Naive thymus-derived CD4-positive, alpha-beta T cell (primary cell): ENCODE measurements at regions not wholly inside any gene's neighbourhood (a gene's known extent, or its start where the extent isn't known, plus 50 kb on each side); places are given as distances from the start of the nearest gene placed in this dataset.

Source experiments
- ATAC-seq: fragments of 150-1000 bp; cut with Tn5 transposase; 2 replicates; pipeline ENCODE4 v1.10.0; 2021; ENCODE audit warnings: mild to moderate bottlenecking, moderate library complexity
- CTCF ChIA-PET: fragments of 350-600 bp; sonication (Branson Sonifier 250); formaldehyde crosslinking; loops from one replicate; lab custom pipeline; 2021; ENCODE audit warnings: antibody characterized with exemption; lab: Charles Lee
- POLR2A ChIA-PET: fragments of 350-600 bp; sonication (Branson Sonifier 250); formaldehyde crosslinking; loops from one replicate; lab custom pipeline; 2021; ENCODE audit warnings: antibody characterized with exemption, inconsistent platforms; lab: Charles Lee
- DNase-seq, 9 donors: peaks; one replicate each; pipeline versions ENCODE4 v3.0.0 to v3.0.0-alpha.2; 2020 to 2022; ENCODE audit warnings: mixed read lengths in 1 of 9
- H3K27ac ChIP-seq: one replicate; pipeline ENCODE4 v1.7.0; 2013; ENCODE audit warnings: mild to moderate bottlenecking, low read depth, low read length, moderate library complexity
- H3K27me3 ChIP-seq, 2 donors: one replicate each; pipeline ENCODE4 v1.7.0; 2013; ENCODE audit warnings: low read length in 2 of 2, mild to moderate bottlenecking in 2 of 2, moderate library complexity in 2 of 2; ENCODE audit not compliant: control insufficient read depth in 2 of 2, insufficient read depth in 2 of 2
- H3K36me3 ChIP-seq, 3 experiments: 1 replicate in 2 of 3; 2 replicates in 1 of 3; pipeline ENCODE4 v1.7.0; 2013; ENCODE audit warnings: low read length in 3 of 3, mild to moderate bottlenecking in 3 of 3, moderate library complexity in 1 of 3; ENCODE audit not compliant: insufficient read depth in 3 of 3, control insufficient read depth in 2 of 3
- H3K4me1 ChIP-seq, 2 donors: one replicate each; pipeline ENCODE4 v1.7.0; 2013; ENCODE audit warnings: low read length in 2 of 2, mild to moderate bottlenecking in 2 of 2, moderate library complexity in 1 of 2; ENCODE audit not compliant: control insufficient read depth in 2 of 2, insufficient read depth in 2 of 2
- H3K4me3 ChIP-seq: 2 replicates; pipeline ENCODE4 v1.7.0; 2013; ENCODE audit warnings: mild to moderate bottlenecking, low read length
- H3K9me3 ChIP-seq, 3 experiments: 1 replicate in 2 of 3; 2 replicates in 1 of 3; pipeline ENCODE4 v1.7.0; 2013; ENCODE audit warnings: low read length in 3 of 3; ENCODE audit not compliant: control insufficient read depth in 2 of 3
- H3K27ac Mint-ChIP-seq, 9 donors: one replicate each; pipeline ENCODE4 v1.8.0; 2020 to 2022; ENCODE audit warnings: mixed read lengths in 9 of 9, mild to moderate bottlenecking in 8 of 9, moderate library complexity in 5 of 9, inconsistent platforms in 2 of 9
- H3K27me3 Mint-ChIP-seq, 5 donors: one replicate each; pipeline ENCODE4 v1.8.0; 2021 to 2022; ENCODE audit warnings: mixed read lengths in 5 of 5, mild to moderate bottlenecking in 1 of 5
- H3K36me3 Mint-ChIP-seq, 5 donors: one replicate each; pipeline ENCODE4 v1.8.0; 2020 to 2022; ENCODE audit warnings: mixed read lengths in 5 of 5, mild to moderate bottlenecking in 3 of 5, inconsistent platforms in 1 of 5
- H3K4me1 Mint-ChIP-seq, 7 donors: one replicate each; pipeline ENCODE4 v1.8.0; 2020 to 2022; ENCODE audit warnings: mixed read lengths in 7 of 7, mild to moderate bottlenecking in 3 of 7, inconsistent platforms in 1 of 7
- H3K4me3 Mint-ChIP-seq, 10 donors: one replicate each; pipeline ENCODE4 v1.8.0; 2020 to 2022; ENCODE audit warnings: mild to moderate bottlenecking in 10 of 10, mixed read lengths in 10 of 10, moderate library complexity in 6 of 10, inconsistent platforms in 2 of 10
- H3K9me3 Mint-ChIP-seq, 11 donors: one replicate each; pipeline ENCODE4 v1.8.0; 2020 to 2022; ENCODE audit warnings: mixed read lengths in 11 of 11, mild to moderate bottlenecking in 4 of 11, inconsistent platforms in 1 of 11, moderate library complexity in 1 of 11
- intact Hi-C, 2 donors: fragments of 100-400 bp; cut with micrococcal nuclease; formaldehyde crosslinking; loops; one replicate each; pipeline ENCODE4 v1.15.1; 2023

DNA sequence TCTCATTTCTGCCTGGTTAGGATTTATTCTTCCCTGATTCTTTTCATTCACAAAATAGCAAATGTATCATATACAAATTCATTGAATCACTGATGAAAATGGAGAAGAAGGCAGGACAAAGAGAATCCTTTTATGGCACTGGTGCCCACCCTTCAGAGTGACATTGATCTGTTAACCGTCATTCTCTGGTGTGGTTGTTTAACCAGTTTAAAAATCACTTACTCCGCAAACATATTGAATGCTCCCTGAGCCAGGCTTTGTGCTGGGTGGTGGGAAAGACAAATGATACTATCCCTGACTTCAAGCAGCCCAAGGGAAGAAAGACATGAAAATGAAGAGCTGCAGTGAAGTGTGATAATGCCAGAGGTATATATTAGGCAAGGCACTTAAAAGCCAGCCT, 187.5 kb upstream of the SLC38A2 start:
- Histone ChIP-seq H3K27ac (no peak overlapping the region), H3K4me1 (no peaks in the 10 kb centered on the region), H3K4me3 (no peak overlapping the region), H3K9me3 (no peaks in the 10 kb centered on the region), H3K27me3 (no peaks in the 10 kb centered on the region), H3K36me3 (no peaks in the 10 kb centered on the region)
- H3K4me3 Mint-ChIP-seq = no peak overlapping the region
- peaks cover 0 to 33% (median 7%) of the 10 kb centered on the region in 7 donors for H3K4me1 Mint-ChIP-seq
- ChIA-PET POLR2A (interaction anchor here (1.0 kb wide), 1 partner anchor 90 kb away, joined by 3 read pairs; no protein-coding TSS in a partner anchor), CTCF (no interaction called here)
- no peak for DNase-seq
- no peak for ATAC-seq
- H3K36me3 Mint-ChIP-seq = peaks cover 0 to 37% (median 5%) of the 10 kb centered on the region in 5 donors
- peak overlapping the region in 2 of 9 donors; percentile 47 to 72 for H3K27ac Mint-ChIP-seq
- H3K9me3 Mint-ChIP-seq = peaks cover 0 to 15% (median 4%) of the 10 kb centered on the region in 11 donors
- intact Hi-C loops = no loop called here
- no peaks in the 10 kb centered on the region for H3K27me3 Mint-ChIP-seq

DNA sequence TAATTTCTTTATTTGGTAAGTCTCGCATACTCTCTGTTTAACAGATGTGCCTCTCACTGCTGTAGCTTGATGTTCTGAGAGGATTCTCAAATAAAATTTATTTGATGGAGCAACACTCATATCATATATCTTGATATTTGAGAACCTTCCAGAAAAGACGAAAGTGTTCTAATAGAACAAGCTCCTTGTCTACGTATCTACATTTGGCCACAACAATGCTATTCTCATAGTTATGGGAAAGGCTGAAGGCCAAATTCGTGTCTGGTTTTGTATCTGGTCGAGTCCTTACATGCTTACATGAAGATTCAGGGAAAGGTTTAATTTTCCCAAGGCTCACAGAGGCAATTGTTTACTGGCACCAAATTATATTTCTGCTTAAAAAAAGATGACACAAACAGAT, 186.7 kb upstream of the SLC38A2 start:
- Histone ChIP-seq H3K27ac (no peak overlapping the region), H3K9me3 (no peaks in the 10 kb centered on the region), H3K27me3 (no peaks in the 10 kb centered on the region), H3K4me3 (no peak overlapping the region), H3K4me1 (no peaks in the 10 kb centered on the region), H3K36me3 (no peaks in the 10 kb centered on the region)
- no peaks in the 10 kb centered on the region for H3K27me3 Mint-ChIP-seq
- H3K27ac Mint-ChIP-seq = no peak overlapping the region
- ChIA-PET POLR2A (no interaction called here), CTCF (no interaction called here)
- H3K36me3 Mint-ChIP-seq = peaks cover 0 to 35% (median 3%) of the 10 kb centered on the region in 5 donors
- no peak overlapping the region for H3K4me3 Mint-ChIP-seq
- intact Hi-C loops = no loop called here
- H3K4me1 Mint-ChIP-seq = peaks cover 0 to 37% (median 7%) of the 10 kb centered on the region in 7 donors
- peaks cover 0 to 14% (median 3%) of the 10 kb centered on the region in 11 donors for H3K9me3 Mint-ChIP-seq
- DNase-seq (no peak), ATAC-seq (no peak)

DNA sequence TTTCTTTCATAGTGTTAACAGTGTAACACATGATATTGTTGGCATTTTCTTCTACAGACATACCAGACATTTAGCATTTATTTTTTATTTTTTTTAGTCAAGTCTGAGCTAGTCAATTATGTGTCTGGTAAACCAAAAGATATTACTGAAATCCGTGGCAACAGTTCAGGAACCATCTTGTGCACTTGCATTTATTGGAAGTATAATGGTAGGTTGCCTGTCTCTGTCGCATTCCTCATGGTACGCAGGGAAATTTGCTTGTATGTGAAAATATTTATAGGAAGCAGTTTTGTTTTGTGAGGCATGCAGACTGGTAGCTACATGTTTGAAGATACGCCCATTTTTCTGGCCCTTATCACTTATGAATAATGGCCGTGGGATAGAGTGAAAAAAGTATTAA, 186.1 kb upstream of the SLC38A2 start:
- intact Hi-C loops = no loop called here

DNA sequence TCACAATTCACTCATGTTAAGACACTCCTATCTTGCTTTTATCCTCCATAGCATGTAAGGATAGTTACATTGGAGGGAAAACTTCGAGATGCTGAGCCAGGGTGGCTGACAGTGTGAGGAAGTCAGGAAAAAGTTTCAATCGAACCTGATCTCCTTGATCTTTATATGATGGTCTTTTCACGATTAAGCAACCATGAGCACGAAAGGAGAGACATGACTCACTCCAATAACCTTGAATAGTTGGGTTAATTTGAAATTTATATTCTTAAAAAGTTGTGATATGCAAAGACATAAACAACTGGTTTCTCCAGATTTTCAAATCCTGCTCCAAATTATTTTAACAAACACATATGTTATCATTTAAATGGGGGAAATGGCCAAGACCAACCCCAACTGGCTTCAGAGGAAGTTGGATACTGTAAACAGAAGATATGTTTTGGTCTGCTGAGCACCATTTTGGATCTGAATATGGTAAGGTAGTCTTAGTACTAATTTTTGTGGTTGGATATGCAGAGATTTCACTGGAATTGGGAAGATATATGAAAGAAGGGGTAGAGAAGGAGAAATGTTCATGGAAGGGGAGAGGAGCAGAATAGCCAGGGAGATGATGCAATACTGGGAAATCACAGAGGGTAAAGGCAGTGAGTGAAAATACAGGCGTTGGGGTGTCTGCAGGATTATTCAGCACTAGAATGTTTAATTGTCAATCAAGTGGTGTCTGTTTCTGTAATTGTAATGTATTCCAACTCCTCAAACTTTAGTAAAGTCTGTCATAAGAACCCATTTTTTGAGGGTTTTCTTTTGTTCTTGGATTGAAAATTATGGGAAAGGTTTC, 185.2 kb upstream of the SLC38A2 start:
- H3K4me3 ChIP-seq = no peak overlapping the region
- Mint-ChIP-seq H3K36me3 (peaks cover 0 to 32% (median 3%) of the 10 kb centered on the region in 5 donors), H3K9me3 (peaks cover 0 to 7% (median 0%) of the 10 kb centered on the region in 11 donors), H3K4me1 (peaks cover 0 to 36% (median 5%) of the 10 kb centered on the region in 7 donors), H3K4me3 (no peak overlapping the region), H3K27ac (no peak overlapping the region), H3K27me3 (no peaks in the 10 kb centered on the region)
- H3K27me3 ChIP-seq = no peaks in the 10 kb centered on the region
- ChIA-PET CTCF (no interaction called here), POLR2A (no interaction called here)
- no peaks in the 10 kb centered on the region for H3K4me1 ChIP-seq
- DNase-seq (no peak), ATAC-seq (no peak)
- H3K27ac ChIP-seq = no peak overlapping the region
- no peaks in the 10 kb centered on the region for H3K36me3 ChIP-seq
- intact Hi-C loops = no loop called here
- H3K9me3 ChIP-seq = no peaks in the 10 kb centered on the region

More for the DNA sequence above, 186.1 kb upstream of the SLC38A2 start:
- no peaks in the 10 kb centered on the region for H3K36me3 ChIP-seq
- Mint-ChIP-seq H3K4me3 (no peak overlapping the region), H3K27me3 (no peaks in the 10 kb centered on the region), H3K4me1 (peaks cover 0 to 38% (median 7%) of the 10 kb centered on the region in 7 donors), H3K27ac (no peak overlapping the region), H3K9me3 (peaks cover 0 to 7% (median 0%) of the 10 kb centered on the region in 11 donors), H3K36me3 (peaks cover 0 to 33% (median 3%) of the 10 kb centered on the region in 5 donors)
- H3K27me3 ChIP-seq = no peaks in the 10 kb centered on the region
- H3K4me3 ChIP-seq = no peak overlapping the region
- no peak overlapping the region for H3K27ac ChIP-seq
- ATAC-seq (no peak), DNase-seq (no peak)
- POLR2A ChIA-PET = no interaction called here
- no peaks in the 10 kb centered on the region for H3K9me3 ChIP-seq
- H3K4me1 ChIP-seq = no peaks in the 10 kb centered on the region
- CTCF ChIA-PET = interaction anchor here (0.6 kb wide), 1 partner anchor 1399 kb away, joined by 3 read pairs; no protein-coding TSS in a partner anchor

DNA sequence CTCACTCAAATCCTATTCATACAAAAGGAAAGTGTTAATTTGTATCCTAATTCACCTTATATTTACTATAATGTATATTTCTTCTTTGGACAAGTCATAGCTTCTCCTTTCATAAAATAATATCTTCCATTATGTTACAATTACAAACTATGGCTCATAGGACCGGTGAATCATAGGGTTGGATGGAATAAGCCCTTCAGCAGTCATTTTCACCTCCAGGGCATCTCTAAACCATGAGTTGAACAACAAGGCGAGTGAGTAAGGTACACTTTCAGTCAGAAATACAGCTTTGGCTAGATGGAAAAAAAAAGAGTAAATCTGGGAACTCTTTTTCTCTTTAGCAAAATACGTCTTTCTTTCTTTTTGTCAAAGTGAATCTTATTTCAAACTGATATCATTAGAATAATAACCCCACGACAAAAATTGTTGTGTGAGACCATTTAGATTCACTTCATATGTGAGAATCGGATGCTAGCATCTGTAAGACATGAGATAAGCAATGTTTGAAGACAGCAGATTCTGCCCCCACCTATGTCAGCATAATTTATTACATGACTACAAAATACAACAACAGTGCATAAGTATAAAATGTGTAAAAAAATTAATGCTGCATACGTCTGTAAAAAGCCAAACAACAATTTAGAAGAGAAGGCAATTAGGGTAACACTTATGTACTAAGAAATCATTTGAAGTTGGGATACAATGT, 184.4 kb upstream of the SLC38A2 start:
- Histone ChIP-seq H3K27me3 (no peaks in the 10 kb centered on the region), H3K4me3 (no peak overlapping the region), H3K36me3 (no peaks in the 10 kb centered on the region), H3K27ac (no peak overlapping the region), H3K4me1 (no peaks in the 10 kb centered on the region), H3K9me3 (no peaks in the 10 kb centered on the region)
- intact Hi-C loops = no loop called here
- ATAC-seq = no peak
- ChIA-PET POLR2A (no interaction called here), CTCF (no interaction called here)
- no peaks in the 10 kb centered on the region for H3K27me3 Mint-ChIP-seq
- H3K4me3 Mint-ChIP-seq = no peak overlapping the region
- peaks cover 0 to 9% (median 0%) of the 10 kb centered on the region in 11 donors for H3K9me3 Mint-ChIP-seq
- peaks cover 0 to 35% (median 0%) of the 10 kb centered on the region in 7 donors for H3K4me1 Mint-ChIP-seq
- DNase-seq = no peak
- H3K27ac Mint-ChIP-seq = no peak overlapping the region
- H3K36me3 Mint-ChIP-seq = peaks cover 0 to 36% (median 0%) of the 10 kb centered on the region in 5 donors

DNA sequence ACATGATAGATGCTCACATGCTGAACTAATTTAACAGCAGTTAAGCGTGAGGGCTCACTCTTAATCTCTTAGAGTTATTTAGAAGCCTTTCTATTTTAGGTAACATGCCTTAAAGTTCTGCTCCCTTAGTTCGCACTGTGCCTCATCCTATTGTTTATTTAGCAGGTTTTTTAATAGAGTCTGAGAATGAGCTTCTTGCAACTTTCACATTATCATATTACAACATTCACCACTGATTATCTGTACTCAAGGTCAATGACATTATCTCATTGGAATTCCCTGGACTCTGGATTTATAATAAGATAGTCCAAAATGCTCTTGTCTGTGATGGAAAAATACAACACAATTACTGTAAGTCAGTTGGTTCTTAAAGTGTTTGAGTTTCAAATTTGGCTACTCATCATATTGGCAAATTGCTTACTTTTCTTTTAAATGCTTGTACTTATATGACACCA, 183.6 kb upstream of the SLC38A2 start:
- ChIA-PET POLR2A (no interaction called here), CTCF (no interaction called here)

More for the DNA sequence above, 183.6 kb upstream of the SLC38A2 start:
- ATAC-seq (no peak), DNase-seq (no peak)
- peaks cover 0 to 36% (median 0%) of the 10 kb centered on the region in 5 donors for H3K36me3 Mint-ChIP-seq
- H3K27me3 ChIP-seq = no peaks in the 10 kb centered on the region
- H3K27ac ChIP-seq = no peak overlapping the region
- H3K4me3 Mint-ChIP-seq = no peak overlapping the region
- H3K36me3 ChIP-seq = no peaks in the 10 kb centered on the region
- intact Hi-C loops = no loop called here
- no peaks in the 10 kb centered on the region for H3K9me3 ChIP-seq
- H3K9me3 Mint-ChIP-seq = peaks cover 0 to 9% (median 0%) of the 10 kb centered on the region in 11 donors
- H3K4me1 ChIP-seq = no peaks in the 10 kb centered on the region
- H3K27ac Mint-ChIP-seq = no peak overlapping the region
- peaks cover 0 to 41% (median under 1%) of the 10 kb centered on the region in 7 donors for H3K4me1 Mint-ChIP-seq
- H3K4me3 ChIP-seq = no peak overlapping the region
- no peaks in the 10 kb centered on the region for H3K27me3 Mint-ChIP-seq
